ENCODE measurements at regions not wholly inside any gene's neighbourhood (a gene's known extent, or its start where the extent isn't known, plus 50 kb on each side); places are given as distances from the start of the nearest gene placed in this dataset.

GRCh38 chr3:18092726-18093125, 332.4 kb downstream of the SATB1 start:
- Histone ChIP-seq H3K4me3 (no peak overlapping the region), H3K27ac (no peak overlapping the region), H3K27me3 (replicated peaks in 1 of 7) (no peaks in the 10 kb centered on the region), H3K4me1 (no peaks in the 10 kb centered on the region), H3K9me3 (peaks cover 0 to 15% (median 6%) of the 10 kb centered on the region in 8 donors), H3K36me3 (no peaks in the 10 kb centered on the region)
- TF ChIP-seq POLR2A (IDR thresholded peaks at IDR 0.05) (no peak), CTCF (IDR thresholded peaks at IDR 0.05 in 8 of 11, conservative IDR thresholded peaks at IDR 0.05 in 3 of 11) (no peak), POLR2AphosphoS5 (IDR thresholded peaks at IDR 0.05) (no peak)
- intact Hi-C loops (cut with DNase I; ENCODE audit: low total_unique reads): no loop called here
- WGBS, 5 donors: 72 to 86% (median 75%) methylated on average over 5 of the region's 5 CpGs
- no peak for DNase-seq

GRCh38 chr3:18090377-18090776, 334.8 kb downstream of the SATB1 start:
- Histone ChIP-seq H3K27ac (no peak overlapping the region), H3K27me3 (replicated peaks in 1 of 7) (peaks cover 0 to 13% (median 0%) of the 10 kb centered on the region in 7 donors), H3K4me3 (no peak overlapping the region), H3K4me1 (no peaks in the 10 kb centered on the region), H3K36me3 (no peaks in the 10 kb centered on the region), H3K9me3 (no peaks in the 10 kb centered on the region)
- no peak for DNase-seq
- intact Hi-C loops (cut with DNase I; ENCODE audit: low total_unique reads): no loop called here
- TF ChIP-seq CTCF (IDR thresholded peaks at IDR 0.05 in 8 of 11, conservative IDR thresholded peaks at IDR 0.05 in 3 of 11): no peak
- no peak for TF ChIP-seq POLR2AphosphoS5 (IDR thresholded peaks at IDR 0.05)
- TF ChIP-seq POLR2A (IDR thresholded peaks at IDR 0.05): no peak

- 17 to 26% (median 23%) methylated on average over 3 of the region's 3 CpGs for WGBS, 5 donors
- H3K27ac ChIP-seq: no peak overlapping the region
- no peak for DNase-seq
- intact Hi-C loops (cut with DNase I; ENCODE audit: low total_unique reads): no loop called here
- no peaks in the 10 kb centered on the region for H3K9me3 ChIP-seq
- no peaks in the 10 kb centered on the region for H3K4me1 ChIP-seq
- peaks cover 0 to 16% (median 0%) of the 10 kb centered on the region in 7 donors for H3K27me3 ChIP-seq (replicated peaks in 1 of 7)
- no peaks in the 10 kb centered on the region for H3K36me3 ChIP-seq
- TF ChIP-seq POLR2A (IDR thresholded peaks at IDR 0.05) (no peak), CTCF (IDR thresholded peaks at IDR 0.05 in 8 of 11, conservative IDR thresholded peaks at IDR 0.05 in 3 of 11) (no peak), POLR2AphosphoS5 (IDR thresholded peaks at IDR 0.05) (no peak)
- H3K4me3 ChIP-seq: no peak overlapping the region
These were observed 337.2 kb downstream of the SATB1 start for GRCh38 chr3:18087988-18088387.

GRCh38 chr3:18086760-18087159, 338.4 kb downstream of the SATB1 start:
- no peak for TF ChIP-seq CTCF (IDR thresholded peaks at IDR 0.05 in 8 of 11, conservative IDR thresholded peaks at IDR 0.05 in 3 of 11)
- no peak for TF ChIP-seq POLR2AphosphoS5 (IDR thresholded peaks at IDR 0.05)
- TF ChIP-seq POLR2A (IDR thresholded peaks at IDR 0.05): no peak
- intact Hi-C loops (cut with DNase I; ENCODE audit: low total_unique reads): no loop called here
- Histone ChIP-seq H3K36me3 (no peaks in the 10 kb centered on the region), H3K9me3 (no peaks in the 10 kb centered on the region), H3K4me3 (no peak overlapping the region), H3K27ac (no peak overlapping the region), H3K27me3 (replicated peaks in 1 of 7) (peaks cover 0 to 16% (median 0%) of the 10 kb centered on the region in 7 donors), H3K4me1 (no peaks in the 10 kb centered on the region)
- DNase-seq: no peak
- WGBS, 5 donors: 39 to 55% (median 51%) methylated on average over 5 of the region's 5 CpGs
